ENCODE measurements at regions not wholly inside any gene's neighbourhood (a gene's known extent, or its start where the extent isn't known, plus 50 kb on each side); places are given as distances from the start of the nearest gene placed in this dataset.

DNA sequence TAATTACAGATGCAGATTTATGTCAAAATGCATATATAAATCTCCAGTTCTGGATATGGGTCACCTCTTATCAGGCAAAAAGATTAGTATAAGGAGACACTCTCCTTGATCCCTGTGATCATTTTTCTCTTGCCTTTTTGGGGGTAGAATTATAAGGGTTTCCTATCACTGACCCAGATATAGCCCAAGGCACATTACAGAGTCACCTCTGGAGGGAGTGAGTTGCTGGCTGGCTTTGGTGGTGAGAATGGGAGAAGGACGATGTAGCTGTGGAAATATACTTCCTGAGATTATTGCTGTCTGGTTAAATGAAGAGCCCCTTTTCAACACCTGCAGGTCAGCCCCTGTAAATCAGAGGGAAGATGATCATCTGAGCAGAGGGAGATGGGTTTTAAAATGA lies 418.7 kb downstream of the MTX2 start:
- DNase-seq = no peak

DNA sequence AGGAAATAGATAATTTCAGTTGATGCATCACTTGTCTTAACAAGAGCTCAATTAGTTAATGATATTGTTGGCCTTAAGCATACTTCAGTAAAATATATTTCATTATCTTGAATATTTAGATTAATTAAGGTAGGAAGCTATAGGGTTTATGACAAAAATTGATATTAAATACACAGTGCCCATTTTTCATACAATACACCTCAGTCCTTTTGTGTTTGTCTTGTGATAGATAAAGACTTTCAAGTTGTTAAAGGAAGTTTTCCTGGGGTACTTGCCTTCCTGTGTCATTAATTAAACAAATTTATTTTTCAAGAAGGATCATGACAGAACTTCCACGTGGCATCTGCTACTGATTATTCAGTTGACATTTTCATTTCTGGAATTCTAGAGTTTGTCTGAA lies 420.5 kb downstream of the MTX2 start:
- no peak for DNase-seq

DNA sequence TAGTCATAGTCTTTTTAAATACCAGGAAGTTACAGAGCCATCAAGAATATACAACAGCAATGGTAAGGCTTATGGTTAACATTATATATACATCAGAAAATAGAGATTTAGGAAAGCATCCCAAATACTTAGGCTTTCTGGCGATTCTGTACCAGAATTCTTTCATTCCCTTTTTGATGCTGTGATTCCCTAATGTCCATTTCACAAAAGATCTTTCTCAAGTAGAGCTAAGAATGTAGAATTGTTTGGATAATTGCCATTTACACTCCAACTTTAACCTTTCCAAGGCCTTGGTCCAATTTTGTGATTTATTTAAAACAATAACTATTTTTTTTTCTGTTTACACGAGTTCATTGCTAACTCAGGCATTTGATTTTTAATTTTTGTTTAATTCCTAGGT lies 422.2 kb downstream of the MTX2 start:
- no peak for DNase-seq

DNA sequence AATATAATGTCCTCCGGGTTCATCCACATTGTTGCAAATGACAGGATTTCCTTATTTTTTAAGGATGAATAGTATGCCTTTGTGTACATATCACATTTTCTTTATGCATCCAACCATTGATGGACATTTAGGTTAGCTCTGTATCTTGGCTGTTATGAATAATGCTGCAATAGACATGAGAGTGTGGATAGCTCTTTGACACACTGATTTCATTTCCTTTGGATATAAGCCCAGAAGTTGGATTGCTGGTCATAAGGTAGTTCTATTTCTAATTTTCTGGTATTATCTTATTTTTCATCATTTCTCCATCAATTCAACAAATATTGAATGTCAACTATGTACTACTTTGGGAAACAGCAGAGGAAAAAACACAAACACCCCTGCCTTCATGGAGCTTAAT lies 423.3 kb downstream of the MTX2 start:
- DNase-seq = no peak

DNA sequence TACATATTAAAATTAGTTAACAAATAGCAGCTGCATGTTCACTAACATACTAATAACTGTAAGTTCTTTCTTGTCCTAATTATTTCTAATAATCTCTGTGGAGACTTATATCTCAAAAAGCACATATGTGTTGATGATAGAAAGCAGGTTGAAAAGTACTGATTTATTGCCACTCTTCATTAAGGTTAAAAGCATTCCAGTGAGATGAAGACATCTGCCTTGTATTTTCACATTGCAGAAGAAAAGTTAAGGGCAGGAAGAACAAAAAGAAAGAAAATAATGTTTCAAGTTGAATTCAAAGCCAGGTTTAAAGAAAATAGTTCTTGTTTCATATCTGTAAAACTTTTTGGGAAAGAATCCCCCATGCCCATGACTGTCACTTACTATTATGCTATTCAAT lies 429.9 kb downstream of the MTX2 start:
- DNase-seq = no peak

DNA sequence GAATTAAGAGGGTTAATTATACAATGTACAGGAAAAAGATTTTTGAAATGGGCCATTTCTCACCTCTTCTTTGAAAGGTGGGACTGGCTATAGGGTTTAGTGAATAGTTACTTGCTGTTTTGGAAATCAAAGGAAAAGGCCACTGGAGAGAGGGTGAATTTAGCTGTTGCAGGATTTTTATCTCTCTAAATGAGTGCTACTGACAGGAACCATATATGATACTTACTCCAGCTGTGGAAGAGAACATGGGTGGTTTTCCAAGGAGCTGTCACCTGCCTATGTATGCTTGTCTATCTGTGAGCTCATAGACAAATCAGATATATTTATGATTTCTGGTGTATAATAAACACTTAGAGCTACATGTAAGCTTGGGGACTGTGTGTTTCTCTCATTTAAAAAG lies 430.4 kb downstream of the MTX2 start:
- no peak for DNase-seq

DNA sequence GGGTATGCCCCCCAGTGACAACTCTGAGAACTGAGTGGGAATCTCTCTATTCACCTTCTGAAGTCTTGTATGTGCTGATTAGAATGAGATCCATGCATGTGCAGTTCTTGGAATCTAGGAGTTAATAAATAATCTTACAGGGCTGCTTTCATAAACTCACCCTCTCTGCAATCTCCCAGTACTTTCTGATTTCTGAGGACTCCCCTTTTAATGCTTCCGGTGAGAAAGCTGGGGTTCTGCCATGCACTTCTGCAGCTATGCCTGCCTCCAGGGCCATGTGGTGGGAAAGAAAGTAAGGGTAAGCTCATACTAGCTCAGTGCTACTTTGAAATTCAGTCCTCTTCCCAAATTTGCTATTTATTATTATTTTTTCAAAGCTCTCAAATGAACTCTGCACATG lies 432.9 kb downstream of the MTX2 start:
- no peak for DNase-seq

DNA sequence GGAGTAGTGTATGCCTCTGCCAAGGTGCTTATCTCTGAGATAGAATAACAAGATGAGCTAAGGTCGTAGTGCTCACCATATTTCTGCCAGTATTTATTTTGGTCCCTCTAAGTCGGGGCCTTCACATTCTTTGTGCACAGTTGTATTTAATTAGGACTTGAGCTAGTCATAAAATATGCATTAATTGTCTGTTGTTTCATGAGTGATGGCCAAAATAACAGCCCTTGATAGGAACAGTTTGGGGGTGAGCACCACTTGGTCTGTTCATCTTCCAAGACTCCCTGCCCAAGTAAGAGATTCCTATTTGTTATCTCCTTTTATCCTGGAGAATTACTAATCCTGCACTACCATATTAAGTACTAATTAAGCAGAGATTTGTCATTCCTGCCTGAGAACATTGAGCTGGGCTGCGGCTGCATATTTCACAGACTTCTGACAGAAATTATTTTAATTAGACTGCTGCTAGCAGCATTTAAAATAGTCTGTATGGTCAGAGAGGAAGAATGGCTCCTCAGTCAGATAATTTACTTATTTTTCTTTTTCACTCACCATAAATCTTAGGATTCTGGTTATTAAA lies 435.1 kb downstream of the MTX2 start:
- DNase-seq = no peak

DNA sequence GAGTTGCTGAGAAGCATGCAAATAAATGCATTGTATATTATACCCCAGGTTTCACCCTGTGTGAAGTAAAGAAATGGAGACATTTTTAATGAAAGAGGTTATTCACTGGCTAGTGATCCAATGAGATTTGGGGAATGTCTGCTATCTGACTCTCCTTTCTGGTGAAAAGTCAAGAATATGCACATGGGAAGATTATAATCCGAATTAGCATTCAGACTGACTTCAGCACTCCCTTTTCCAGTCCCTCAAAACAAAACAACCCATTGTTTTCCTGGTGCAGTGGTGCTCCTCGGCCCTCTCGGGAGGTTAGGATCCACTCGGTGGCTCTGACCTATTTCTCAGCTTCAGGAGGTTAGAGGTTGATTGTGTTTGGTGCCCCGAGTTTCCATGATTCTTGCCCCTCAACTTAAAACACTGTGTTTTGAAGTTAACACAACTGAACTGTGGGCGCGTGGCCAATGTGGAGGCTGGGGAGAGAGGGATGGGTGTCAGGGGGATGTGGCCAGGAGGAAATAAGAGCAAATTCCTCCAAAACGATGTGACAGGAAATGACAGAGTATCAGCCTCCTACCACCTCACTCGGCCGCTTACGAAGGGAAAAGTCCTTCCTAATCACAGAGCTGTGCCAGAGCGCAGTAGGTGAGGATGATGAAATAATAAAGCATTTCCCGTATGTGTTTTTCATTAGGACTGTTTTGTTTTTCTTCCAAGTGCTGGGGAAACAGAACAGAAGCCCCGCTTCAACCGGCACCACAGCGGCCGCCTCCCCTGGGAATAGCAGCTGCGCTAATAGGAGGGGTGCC lies 440.1 kb downstream of the MTX2 start:
- no peak for DNase-seq

DNA sequence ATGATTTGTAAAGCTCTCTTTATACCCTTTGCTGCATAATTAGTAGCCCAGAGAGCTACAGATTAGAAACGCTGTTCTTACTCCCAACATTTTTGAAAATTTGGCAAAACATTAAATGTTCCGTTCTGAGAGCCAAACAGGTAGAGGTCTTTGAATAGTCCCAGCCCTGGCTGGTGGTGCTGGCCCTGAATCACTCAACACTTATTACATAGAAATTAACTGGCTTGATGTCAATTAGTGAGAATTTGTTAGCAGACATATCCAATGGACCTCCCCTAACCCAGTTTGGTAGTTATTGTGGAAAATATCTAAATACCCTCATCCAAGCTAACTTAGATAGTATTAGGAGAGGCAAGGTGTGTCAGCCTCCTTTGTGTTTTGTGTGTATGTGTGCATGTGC lies 440.7 kb downstream of the MTX2 start:
- DNase-seq = no peak

DNA sequence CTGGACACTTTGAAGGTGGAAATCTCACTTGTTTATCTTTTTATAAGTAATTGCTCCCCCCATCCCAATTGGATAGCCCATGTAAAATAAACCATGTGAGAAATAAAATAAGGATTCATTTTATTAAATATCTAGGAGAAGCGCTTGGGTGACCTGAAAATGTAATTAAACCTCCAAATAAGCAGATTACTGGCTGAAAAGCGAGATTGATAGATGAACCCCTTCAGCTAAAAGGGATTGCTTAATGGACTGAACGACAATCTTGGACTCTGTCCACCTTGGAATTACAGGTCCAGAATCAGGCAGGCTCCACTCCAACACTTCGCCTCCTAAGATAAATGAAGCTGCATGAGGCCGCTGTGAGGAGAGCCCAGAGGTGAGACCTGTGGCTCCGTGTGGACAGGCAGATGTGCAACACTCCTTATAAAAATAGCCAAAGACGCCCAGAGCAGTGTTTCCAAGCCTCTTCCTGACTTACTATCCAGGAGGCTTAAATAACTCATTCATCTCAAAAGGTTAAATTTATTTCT lies 441.5 kb downstream of the MTX2 start:
- no peak for DNase-seq

DNA sequence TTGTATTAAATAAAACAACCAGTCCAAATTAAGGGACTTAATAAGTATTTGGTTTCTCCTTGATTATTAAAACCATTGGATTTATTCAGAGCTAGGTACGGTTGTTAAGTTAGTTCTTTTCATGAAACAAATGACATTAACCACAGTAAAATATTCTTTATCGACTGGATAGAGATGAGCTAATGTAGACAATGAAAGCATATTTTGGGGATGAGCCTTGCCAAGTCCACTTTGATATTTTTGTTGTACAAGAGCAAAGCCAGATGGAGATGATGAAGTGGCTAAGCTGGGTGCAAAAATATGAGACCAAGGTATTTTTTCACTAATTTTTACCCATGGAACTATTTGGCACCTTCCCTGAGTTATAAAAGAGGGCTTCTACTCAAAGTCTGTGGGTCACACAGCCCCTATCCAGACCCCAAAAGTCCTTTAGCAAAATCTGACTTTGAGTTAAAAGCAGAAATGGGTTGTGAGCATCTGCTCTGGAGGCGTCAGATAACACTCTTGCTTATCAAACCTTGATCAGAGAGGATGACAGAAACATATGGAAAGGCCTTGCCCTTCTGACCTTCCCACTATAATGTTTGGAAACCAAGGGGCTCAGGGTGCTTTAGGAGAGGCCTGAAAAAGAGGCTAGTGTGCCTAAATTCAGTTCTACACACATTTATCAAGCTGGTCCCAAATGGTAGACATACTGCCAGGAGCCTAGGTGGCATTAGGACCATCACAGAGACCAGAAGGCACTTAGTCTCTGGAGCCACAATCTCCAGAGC lies 456.8 kb downstream of the MTX2 start:
- no peak for DNase-seq

DNA sequence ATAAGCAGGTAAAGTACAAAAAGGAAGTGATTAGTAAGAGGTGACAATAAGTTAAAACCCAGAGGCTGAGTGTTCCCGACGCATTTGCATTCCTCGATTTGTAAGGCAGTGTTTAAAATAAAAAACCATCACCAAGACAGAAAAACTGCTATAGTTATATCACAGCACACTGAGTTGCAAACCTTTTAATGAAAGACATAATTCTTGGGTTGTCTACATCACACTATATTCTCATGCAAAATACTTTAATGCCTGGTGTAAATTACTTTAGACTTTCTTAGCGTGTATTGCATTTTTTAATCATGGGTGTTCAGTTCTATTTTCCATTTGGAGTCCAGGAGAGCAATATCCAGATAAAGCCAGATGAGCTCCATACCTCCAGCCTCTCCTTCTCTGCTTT lies 458.5 kb downstream of the MTX2 start:
- no peak for DNase-seq

DNA sequence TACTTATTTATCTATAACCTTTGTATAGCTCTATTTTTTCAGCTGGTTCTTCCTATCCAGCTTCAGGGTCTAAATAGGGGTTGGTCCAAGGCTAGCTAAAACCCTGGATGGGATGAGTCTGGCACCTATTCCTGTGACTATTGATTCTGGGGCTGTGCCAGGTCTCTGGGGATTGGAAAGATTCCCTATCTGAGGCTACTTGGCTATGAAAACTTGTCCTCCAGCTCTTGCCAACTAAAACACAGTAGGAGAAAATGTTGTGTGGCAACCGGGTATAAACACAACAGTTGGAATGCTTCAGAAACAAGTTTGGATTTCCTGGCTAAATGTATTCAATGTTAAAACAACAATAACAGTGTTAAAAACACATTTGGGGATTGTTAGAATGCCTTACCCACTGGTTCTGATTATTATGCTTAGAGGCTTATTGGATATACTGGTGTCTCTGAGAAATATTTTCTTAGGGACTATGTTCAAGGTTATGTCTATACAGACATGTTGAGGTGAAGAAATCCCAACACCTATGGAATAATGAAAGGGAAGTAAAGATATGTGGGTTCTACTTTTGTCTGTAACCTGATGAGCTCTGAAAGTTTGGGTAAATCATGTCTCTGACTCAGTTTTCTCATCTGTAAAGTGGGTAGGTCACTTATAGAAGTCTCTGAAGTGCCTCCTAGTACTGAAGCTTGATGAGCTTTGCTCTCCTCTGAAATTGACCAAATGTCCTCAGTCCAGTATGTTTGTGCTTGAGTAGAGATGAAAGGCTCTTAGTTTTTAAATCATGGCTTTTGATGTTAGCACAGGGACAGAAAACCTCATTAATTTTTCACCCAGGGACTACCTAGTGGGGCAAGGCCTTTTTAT lies 460.7 kb downstream of the MTX2 start:
- DNase-seq = no peak

DNA sequence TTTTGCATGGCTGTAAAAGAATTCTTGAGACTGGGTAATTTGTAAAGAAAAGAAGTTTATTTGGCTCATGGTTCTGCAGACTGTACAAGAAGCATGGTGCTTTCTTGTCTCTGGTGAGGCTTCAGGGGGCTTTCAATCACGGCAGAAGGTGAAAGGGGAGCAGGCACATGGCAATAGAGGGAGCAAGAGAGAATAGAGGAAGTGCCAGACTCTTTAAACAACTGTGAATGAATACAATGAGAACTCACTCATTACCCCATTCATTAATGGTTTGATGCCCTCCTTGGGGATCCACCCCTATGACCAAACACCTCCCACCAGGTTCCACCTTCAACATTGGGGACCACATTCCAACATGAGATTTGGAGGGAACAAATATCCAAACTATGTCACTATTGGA lies 463.5 kb downstream of the MTX2 start:
- DNase-seq = no peak

DNA sequence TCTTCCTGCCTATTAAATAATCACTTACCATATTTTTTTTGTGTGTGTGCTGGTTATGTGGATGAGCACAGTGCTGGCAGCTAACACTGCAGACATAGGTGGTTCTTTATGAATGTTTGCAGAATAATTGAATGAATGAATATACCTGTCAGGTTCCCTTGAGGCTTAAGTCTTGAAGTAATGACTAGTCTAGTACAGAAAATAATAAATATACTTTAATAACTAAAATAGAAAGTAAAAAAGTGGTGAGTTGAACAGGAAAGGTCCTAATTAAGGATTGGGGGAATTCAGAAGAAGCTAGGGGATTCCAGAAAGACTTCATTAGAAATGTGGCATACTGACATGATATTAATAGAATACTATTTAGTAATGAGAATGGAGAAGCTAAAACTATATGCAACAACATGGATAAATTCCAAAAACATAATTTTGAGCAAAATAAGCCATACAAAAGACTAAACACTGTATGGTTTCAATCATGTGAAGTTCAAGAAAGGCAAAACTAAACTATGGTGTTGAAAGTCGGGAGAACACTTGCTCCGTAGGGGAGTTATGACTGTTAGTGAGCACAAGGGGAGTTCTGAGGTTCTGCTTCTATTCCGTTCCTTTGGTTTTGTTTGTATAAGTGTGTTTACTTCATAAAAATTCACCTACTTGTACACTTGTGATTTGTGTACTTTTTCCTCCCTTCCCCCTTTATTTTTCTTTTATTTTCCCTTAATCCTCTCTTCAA lies 464.6 kb downstream of the MTX2 start:
- no peak for DNase-seq

DNA sequence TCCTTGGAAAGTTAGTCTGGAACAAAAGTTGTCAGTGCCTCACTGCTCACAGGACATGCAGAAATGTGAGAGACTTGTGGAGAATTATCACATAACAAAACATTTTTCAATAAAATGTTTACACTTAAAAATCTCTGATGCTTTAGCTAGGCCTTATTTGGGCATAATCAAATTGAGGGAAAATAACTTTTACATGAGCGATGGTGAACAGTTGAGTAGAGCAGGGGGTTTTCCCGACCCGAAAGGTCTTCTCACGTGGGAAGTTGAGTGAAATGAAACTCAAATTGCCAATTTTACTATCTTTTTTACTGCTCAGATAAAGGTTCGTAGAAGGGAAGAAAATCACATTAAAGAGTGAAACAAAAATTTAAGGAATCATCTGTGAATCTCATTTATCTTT lies 465.6 kb downstream of the MTX2 start:
- no peak for DNase-seq

DNA sequence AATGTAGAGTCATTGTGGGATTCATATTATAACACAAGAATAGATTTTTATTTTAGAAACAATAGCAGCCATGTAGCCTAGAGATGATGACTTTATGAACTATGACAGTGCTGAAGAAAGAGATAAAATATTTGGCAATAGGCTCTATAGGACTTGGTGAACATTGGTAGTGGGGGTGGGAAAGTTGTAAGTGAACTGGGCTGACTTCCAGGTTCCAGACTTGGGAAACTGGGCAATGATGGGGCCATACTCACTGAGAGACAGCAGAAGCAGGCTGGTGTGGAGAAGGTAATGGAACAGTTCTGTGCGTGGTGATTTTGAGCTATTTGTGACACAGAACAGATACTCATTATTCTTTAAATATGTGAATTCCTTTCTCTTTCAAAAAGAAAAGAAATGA lies 470.3 kb upstream of the HNRNPA3 start:
- DNase-seq = no peak

DNA sequence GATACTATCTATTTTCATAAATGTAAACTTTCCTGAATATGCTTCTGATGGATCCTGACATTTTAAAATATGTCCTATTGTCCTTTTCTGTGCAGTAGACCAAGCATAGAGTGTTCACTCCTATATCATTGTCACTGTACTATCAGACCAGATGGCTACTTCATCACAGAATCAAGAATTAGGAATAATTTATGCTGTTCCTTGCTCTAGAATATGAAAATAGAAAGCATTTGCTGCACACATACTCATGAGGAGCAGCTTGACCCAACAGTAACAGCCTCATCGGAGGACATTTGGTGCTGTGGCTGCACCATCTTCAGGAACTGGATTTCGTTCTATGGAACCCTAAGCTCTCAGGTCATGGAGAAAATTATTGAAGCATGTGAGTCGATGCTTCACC lies 468.9 kb upstream of the HNRNPA3 start:
- no peak for DNase-seq

DNA sequence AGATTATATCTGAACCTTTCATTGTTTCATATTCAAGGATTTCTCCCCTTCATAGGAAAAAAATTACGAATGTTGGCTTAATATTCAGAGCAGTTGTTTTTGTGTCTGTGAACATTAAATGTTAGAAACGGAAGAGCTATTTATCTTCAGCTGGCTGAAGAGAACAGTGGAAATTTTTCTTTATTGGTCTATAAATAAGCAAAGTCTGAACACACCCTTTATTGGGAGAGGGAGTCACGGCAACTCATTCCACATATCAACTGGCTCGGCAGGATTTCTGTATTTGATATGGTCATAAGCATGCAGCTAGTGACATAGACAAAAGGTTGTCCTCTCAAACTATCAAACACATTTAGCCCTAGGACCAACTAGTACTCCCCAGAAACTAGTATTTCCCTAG lies 468.4 kb upstream of the HNRNPA3 start:
- no peak for DNase-seq

DNA sequence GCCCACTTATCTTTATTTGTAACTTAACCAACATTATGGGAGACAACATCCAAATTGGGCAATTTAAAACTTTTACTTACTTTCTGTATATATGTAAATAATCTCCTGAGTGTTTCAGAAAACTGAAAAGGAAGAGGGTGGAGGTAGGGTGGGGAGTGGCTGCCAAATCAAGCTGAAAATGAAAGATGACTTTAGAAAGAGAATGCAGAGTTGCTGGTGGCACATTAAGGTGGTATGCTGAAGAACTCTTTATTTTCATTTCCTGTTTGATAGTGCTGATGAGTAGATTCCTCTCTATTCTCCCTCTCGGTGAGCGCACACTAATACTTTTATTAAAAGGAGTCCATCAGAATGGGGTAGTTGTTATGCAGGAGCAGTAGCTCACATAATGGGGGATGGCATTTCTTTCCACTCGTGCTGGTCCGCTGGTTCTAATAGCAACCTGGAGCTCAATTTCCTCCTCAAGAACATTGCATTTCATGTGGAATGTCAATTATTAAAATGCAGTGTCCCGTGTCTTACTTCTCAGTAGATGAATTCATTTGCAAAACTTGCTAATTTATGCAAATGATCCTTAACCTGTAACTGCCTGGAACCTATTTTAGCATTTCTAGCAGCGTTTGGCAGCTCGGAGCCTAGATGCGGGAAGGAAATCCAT lies 466.9 kb upstream of the HNRNPA3 start:
- DNase-seq = no peak

DNA sequence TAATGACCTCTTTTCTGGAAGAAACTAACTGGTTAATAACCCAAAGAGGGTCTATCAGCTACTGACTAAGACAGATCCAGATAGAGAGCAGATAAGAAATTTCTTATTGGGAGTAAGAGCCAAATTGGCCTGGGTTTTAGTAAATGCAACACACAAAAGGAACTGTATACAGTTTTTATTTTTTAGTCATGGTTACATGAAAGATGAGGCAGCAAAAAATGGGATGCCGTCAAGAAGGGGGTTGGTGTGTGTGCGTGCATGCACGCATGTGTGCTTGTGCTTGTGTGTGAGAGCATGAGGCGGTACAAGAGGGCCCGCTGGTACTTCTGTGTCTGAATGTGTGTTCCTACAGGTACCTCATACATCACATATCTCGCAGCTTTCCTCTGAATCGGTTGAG lies 466.2 kb upstream of the HNRNPA3 start:
- no peak for DNase-seq
